ENCODE measurements at regions not wholly inside any gene's neighbourhood (a gene's known extent, or its start where the extent isn't known, plus 50 kb on each side); places are given as distances from the start of the nearest gene placed in this dataset.

DNA sequence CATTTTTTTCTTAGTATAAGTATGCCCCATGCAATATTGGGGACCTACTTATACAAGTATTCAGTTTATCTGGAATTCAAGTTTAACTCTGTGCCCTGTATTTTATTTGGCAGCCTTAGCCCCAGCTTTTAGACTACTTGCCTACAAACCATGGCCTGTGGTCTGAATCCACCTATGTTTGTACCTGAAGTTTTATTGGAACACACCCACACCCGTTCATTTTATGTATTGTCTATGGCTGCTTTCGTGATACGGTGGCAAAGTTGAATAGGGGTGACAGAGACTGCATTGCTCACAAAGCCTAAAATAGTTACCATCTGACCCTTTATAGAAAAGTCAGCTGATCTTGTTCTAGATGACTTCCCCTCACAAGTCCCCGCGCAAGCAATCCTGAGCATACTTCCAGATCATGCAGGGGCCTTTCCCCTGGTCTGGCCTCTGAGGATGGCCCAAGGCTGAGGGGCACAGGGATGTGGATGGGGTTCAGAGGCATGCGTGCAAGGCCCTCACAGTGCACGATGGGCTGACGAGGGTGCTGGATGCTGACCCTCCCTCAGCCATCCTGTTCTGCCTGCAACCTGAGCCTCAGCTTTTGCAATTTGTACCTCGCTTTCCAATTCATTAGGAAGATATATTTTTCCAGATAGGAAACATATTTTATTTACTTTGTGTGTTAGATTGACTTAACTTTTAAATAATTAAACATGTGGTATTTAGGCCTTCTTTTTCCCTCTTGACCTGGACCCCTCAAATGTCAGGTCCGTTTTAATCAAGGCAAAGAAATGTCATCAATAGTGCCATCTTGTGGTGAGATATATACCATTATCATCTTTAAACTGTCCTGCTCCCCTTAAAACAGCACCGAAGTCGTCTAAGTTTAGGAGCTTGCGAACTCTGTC is 527.3 kb upstream of the CCDC196 start:
- TF ChIP-seq POLR2A (IDR thresholded peaks at IDR 0.05) (no peak), POLR2AphosphoS5 (IDR thresholded peaks at IDR 0.05) (no peak)
